ENCODE measurements at regions not wholly inside any gene's neighbourhood (a gene's known extent, or its start where the extent isn't known, plus 50 kb on each side); places are given as distances from the start of the nearest gene placed in this dataset.

GRCh38 chr5:5666369-5666768 lies 243.9 kb downstream of the ICE1 start:
- TF ChIP-seq CTCF (IDR thresholded peaks at IDR 0.05) = no peak
- TF ChIP-seq POLR2A (IDR thresholded peaks at IDR 0.05) = no peak

Measured in Peyer's patch (tissue), 4 donors.